ENCODE measurements at regions not wholly inside any gene's neighbourhood (a gene's known extent, or its start where the extent isn't known, plus 50 kb on each side); places are given as distances from the start of the nearest gene placed in this dataset.

GRCh38 chr12:124440841-124441381 is 126.5 kb downstream of the NCOR2 start:
- Histone ChIP-seq H4K20me1 (ENCODE audit: control insufficient read depth, insufficient read depth, low read depth, low read length) (no peaks in the 10 kb centered on the region), H3F3A (ENCODE audit: control insufficient read depth, insufficient read depth) (no peaks in the 10 kb centered on the region), H3K9me2 (replicated peaks; ENCODE audit: control insufficient read depth, low read length) (no peaks in the 10 kb centered on the region), H3K4me2 (ENCODE audit: low read length) (no peak overlapping the region), H3K79me2 (ENCODE audit: control insufficient read depth, low read length) (no peaks in the 10 kb centered on the region), H3K4me3 (ENCODE audit: low read length) (no peak overlapping the region), H3K27me3 (ENCODE audit: control insufficient read depth, low read length) (no peaks in the 10 kb centered on the region), H3K27ac (ENCODE audit: low read depth, low read length) (no peak overlapping the region), H3K36me3 (ENCODE audit: control insufficient read depth, low read length) (peaks cover 3% of the 10 kb centered on the region; the same call in 1 of the 2 replicates), H3K9me3 (ENCODE audit: control insufficient read depth, insufficient read depth, low read length) (no peaks in the 10 kb centered on the region), H3K4me1 (ENCODE audit: control insufficient read depth, low read length) (no peaks in the 10 kb centered on the region)
- TF ChIP-seq CTCF (IDR thresholded peaks at IDR 0.05; ENCODE audit: low read depth, low read length, poor library complexity, severe bottlenecking) (no peak), EZH2phosphoT487 (IDR thresholded peaks at IDR 0.05; ENCODE audit: borderline replicate concordance, low read length) (no peak)

GRCh38 chr12:124440031-124440626 is 127.3 kb downstream of the NCOR2 start:
- H3K9me2 ChIP-seq (replicated peaks; ENCODE audit: control insufficient read depth, low read length): no peaks in the 10 kb centered on the region
- H3F3A ChIP-seq (ENCODE audit: control insufficient read depth, insufficient read depth): no peaks in the 10 kb centered on the region
- no peak overlapping the region for H3K27ac ChIP-seq (ENCODE audit: low read depth, low read length)
- no peaks in the 10 kb centered on the region for H4K20me1 ChIP-seq (ENCODE audit: control insufficient read depth, insufficient read depth, low read depth, low read length)
- TF ChIP-seq EZH2phosphoT487 (IDR thresholded peaks at IDR 0.05; ENCODE audit: borderline replicate concordance, low read length) (no peak), CTCF (IDR thresholded peaks at IDR 0.05; ENCODE audit: low read depth, low read length, poor library complexity, severe bottlenecking) (no peak)
- no peaks in the 10 kb centered on the region for H3K4me1 ChIP-seq (ENCODE audit: control insufficient read depth, low read length)
- H3K27me3 ChIP-seq (ENCODE audit: control insufficient read depth, low read length): no peaks in the 10 kb centered on the region
- H3K4me2 ChIP-seq (ENCODE audit: low read length): no peak overlapping the region
- H3K4me3 ChIP-seq (ENCODE audit: low read length): no peak overlapping the region
- H3K9me3 ChIP-seq (ENCODE audit: control insufficient read depth, insufficient read depth, low read length): no peaks in the 10 kb centered on the region
- H3K36me3 ChIP-seq (ENCODE audit: control insufficient read depth, low read length): peaks cover 3% of the 10 kb centered on the region; the same call in 1 of the 2 replicates
- no peaks in the 10 kb centered on the region for H3K79me2 ChIP-seq (ENCODE audit: control insufficient read depth, low read length)

- TF ChIP-seq CTCF (IDR thresholded peaks at IDR 0.05; ENCODE audit: low read depth, low read length, poor library complexity, severe bottlenecking): no peak
- no peak for TF ChIP-seq EZH2phosphoT487 (IDR thresholded peaks at IDR 0.05; ENCODE audit: borderline replicate concordance, low read length)
- H3K9me3 ChIP-seq (ENCODE audit: control insufficient read depth, insufficient read depth, low read length): no peaks in the 10 kb centered on the region
- H4K20me1 ChIP-seq (ENCODE audit: control insufficient read depth, insufficient read depth, low read depth, low read length): no peaks in the 10 kb centered on the region
- no peaks in the 10 kb centered on the region for H3K4me1 ChIP-seq (ENCODE audit: control insufficient read depth, low read length)
- H3K27ac ChIP-seq (ENCODE audit: low read depth, low read length): no peak overlapping the region
- no peaks in the 10 kb centered on the region for H3K79me2 ChIP-seq (ENCODE audit: control insufficient read depth, low read length)
- H3K9me2 ChIP-seq (replicated peaks; ENCODE audit: control insufficient read depth, low read length): no peaks in the 10 kb centered on the region
- no peaks in the 10 kb centered on the region for H3F3A ChIP-seq (ENCODE audit: control insufficient read depth, insufficient read depth)
- H3K4me2 ChIP-seq (ENCODE audit: low read length): no peak overlapping the region
- no peaks in the 10 kb centered on the region for H3K27me3 ChIP-seq (ENCODE audit: control insufficient read depth, low read length)
- H3K4me3 ChIP-seq (ENCODE audit: low read length): no peak overlapping the region
- H3K36me3 ChIP-seq (ENCODE audit: control insufficient read depth, low read length): peaks cover 3% of the 10 kb centered on the region; the same call in 1 of the 2 replicates
Observed at GRCh38 chr12:124438437-124439056, 128.9 kb downstream of the NCOR2 start.
